GM23338 (cell line): ENCODE measurements at regions not wholly inside any gene's neighbourhood (a gene's known extent, or its start where the extent isn't known, plus 50 kb on each side); places are given as distances from the start of the nearest gene placed in this dataset.

Source experiments
- ATAC-seq: fragments of 200-7000 bp; cut with Tn5 transposase; 3 replicates; pipeline ENCODE4 v1.9.1; 2020
- DNase-seq: peaks from one replicate; pipeline ENCODE4 v3.0.0-alpha.2; 2015; ENCODE audit warnings: low spot score
- H2AFZ ChIP-seq: fragments of 200-600 bp; sonication (generic); 2 replicates; pipeline ENCODE4 v1.8.0; 2016; ENCODE audit warnings: antibody characterized with exemption, mild to moderate bottlenecking, moderate library complexity
- H3F3A ChIP-seq: fragments of 200-600 bp; sonication (generic); replicated peaks from 2 replicates; pipeline ENCODE4 v1.8.0; 2017; ENCODE audit warnings: antibody characterized with exemption, mixed run types, low read depth
- H3K27ac ChIP-seq: fragments of 200-600 bp; sonication (generic); 2 replicates; pipeline ENCODE4 v1.6.1; 2016; ENCODE audit warnings: low read depth
- H3K27me3 ChIP-seq: fragments of 200-600 bp; sonication (generic); 2 replicates; pipeline ENCODE4 v1.8.0; 2016; ENCODE audit warnings: mild to moderate bottlenecking, mixed run types, moderate library complexity; ENCODE audit not compliant: insufficient read depth
- H3K36me3 ChIP-seq: fragments of 200-600 bp; sonication (generic); 2 replicates; pipeline ENCODE4 v1.8.0; 2016; ENCODE audit warnings: mild to moderate bottlenecking; ENCODE audit not compliant: insufficient read depth
- H3K4me1 ChIP-seq: fragments of 200-600 bp; sonication (generic); 2 replicates; pipeline ENCODE4 v1.8.0; 2016; ENCODE audit warnings: mild to moderate bottlenecking, moderate library complexity; ENCODE audit not compliant: insufficient read depth
- H3K4me2 ChIP-seq: fragments of 200-600 bp; sonication (generic); 2 replicates; pipeline ENCODE4 v1.7.1; 2017; ENCODE audit warnings: mixed run types
- H3K4me3 ChIP-seq: fragments of 200-600 bp; sonication (generic); 2 replicates; pipeline ENCODE4 v1.6.1; 2016; ENCODE audit warnings: mixed run types
- H3K79me2 ChIP-seq: fragments of 200-600 bp; sonication (generic); replicated peaks from 2 replicates; pipeline ENCODE4 v1.8.0; 2017; ENCODE audit warnings: mild to moderate bottlenecking; ENCODE audit not compliant: insufficient read depth
- H3K9me2 ChIP-seq: fragments of 200-600 bp; sonication (generic); 2 replicates; pipeline ENCODE4 v1.8.0; 2017; ENCODE audit not compliant: insufficient read depth
- H4K20me1 ChIP-seq: fragments of 200-600 bp; sonication (generic); replicated peaks from 2 replicates; pipeline ENCODE4 v1.8.0; 2017; ENCODE audit warnings: mild to moderate bottlenecking; ENCODE audit not compliant: insufficient read depth
- H3K27ac Mint-ChIP-seq: 2 replicates; pipeline ENCODE4 v1.8.0; 2020; ENCODE audit warnings: inconsistent platforms, mild to moderate bottlenecking, moderate library complexity, mixed read lengths
- H3K27me3 Mint-ChIP-seq: 3 replicates; pipeline ENCODE4 v1.8.0; 2022; ENCODE audit warnings: low read depth, mild to moderate bottlenecking, moderate library complexity, mixed read lengths, inconsistent platforms; ENCODE audit not compliant: insufficient read depth, poor library complexity
- H3K36me3 Mint-ChIP-seq: 3 replicates; pipeline ENCODE4 v1.8.0; 2021; ENCODE audit warnings: low read depth, mild to moderate bottlenecking, inconsistent platforms, moderate library complexity, mixed read lengths
- H3K4me1 Mint-ChIP-seq: 3 replicates; pipeline ENCODE4 v1.8.0; 2020; ENCODE audit warnings: mild to moderate bottlenecking, inconsistent platforms, mixed read lengths
- H3K4me3 Mint-ChIP-seq: 3 replicates; pipeline ENCODE4 v1.8.0; 2021; ENCODE audit warnings: moderate library complexity, mild to moderate bottlenecking, inconsistent platforms, mixed read lengths
- H3K9me3 Mint-ChIP-seq: 3 replicates; pipeline ENCODE4 v1.8.0; 2020; ENCODE audit warnings: moderate library complexity, mild to moderate bottlenecking, inconsistent platforms, mixed read lengths
- NANOG ChIP-seq: IDR thresholded peaks from 2 replicates; pipeline ENCODE4 v1.6.1; 2016; ENCODE audit warnings: antibody characterized with exemption, borderline replicate concordance
- TF ChIP-seq, protein P1 (sequence below): IDR thresholded peaks from one replicate; pipeline ENCODE4 v1.6.1; 2018; ENCODE audit warnings: antibody characterized with exemption; ENCODE audit not compliant: unreplicated experiment
- TF ChIP-seq, protein P2 (sequence below): IDR thresholded peaks from 2 replicates; pipeline ENCODE4 v1.6.1; 2016; ENCODE audit warnings: antibody characterized with exemption
- TF ChIP-seq, protein P3 (sequence below): fragments of 250-450 bp; sonication (Bioruptor Pico); IDR thresholded peaks from 2 replicates; pipeline ENCODE4 v1.5.0; 2020; ENCODE audit warnings: mild to moderate bottlenecking, moderate library complexity

DNA sequence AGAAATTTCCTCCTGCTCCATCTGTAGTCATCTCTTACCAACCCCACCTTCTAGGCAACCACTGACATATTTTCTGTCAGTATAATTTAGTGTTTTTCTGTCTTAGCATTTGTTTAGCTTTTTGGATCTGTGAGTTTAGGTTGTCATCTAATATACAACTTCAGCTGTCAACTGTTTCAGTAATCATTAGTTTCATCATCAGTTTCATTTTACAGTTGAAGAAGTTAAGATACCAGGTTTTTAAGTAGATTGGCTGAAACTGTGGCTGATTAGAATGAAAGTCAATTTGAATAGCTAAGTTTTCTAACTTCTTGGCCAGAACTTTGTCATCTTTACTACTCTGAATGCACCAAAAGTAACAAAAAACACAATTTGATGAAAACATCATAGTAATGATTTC, 1957.3 kb downstream of the NCAM2 start:
- no peaks in the 10 kb centered on the region for H3K36me3 ChIP-seq
- H3K79me2 ChIP-seq = no peaks in the 10 kb centered on the region
- H3K27ac ChIP-seq = no peak overlapping the region
- Mint-ChIP-seq H3K4me3 (no peak overlapping the region), H3K4me1 (no peaks in the 10 kb centered on the region), H3K36me3 (no peaks in the 10 kb centered on the region), H3K9me3 (no peaks in the 10 kb centered on the region; the same call in 1 of the 3 replicates), H3K27me3 (no peaks in the 10 kb centered on the region), H3K27ac (no peak overlapping the region)
- DNase-seq (no peak), ATAC-seq (no peak)
- no peak overlapping the region for H3K4me3 ChIP-seq
- no peaks in the 10 kb centered on the region for H3F3A ChIP-seq
- no peaks in the 10 kb centered on the region for H3K4me1 ChIP-seq
- H3K9me2 ChIP-seq = no peaks in the 10 kb centered on the region
- no peak overlapping the region for H3K4me2 ChIP-seq
- H3K27me3 ChIP-seq = no peaks in the 10 kb centered on the region
- H2AFZ ChIP-seq = no peak overlapping the region
- TF ChIP-seq NANOG = no peak
- TF ChIP-seq, protein P1, sequence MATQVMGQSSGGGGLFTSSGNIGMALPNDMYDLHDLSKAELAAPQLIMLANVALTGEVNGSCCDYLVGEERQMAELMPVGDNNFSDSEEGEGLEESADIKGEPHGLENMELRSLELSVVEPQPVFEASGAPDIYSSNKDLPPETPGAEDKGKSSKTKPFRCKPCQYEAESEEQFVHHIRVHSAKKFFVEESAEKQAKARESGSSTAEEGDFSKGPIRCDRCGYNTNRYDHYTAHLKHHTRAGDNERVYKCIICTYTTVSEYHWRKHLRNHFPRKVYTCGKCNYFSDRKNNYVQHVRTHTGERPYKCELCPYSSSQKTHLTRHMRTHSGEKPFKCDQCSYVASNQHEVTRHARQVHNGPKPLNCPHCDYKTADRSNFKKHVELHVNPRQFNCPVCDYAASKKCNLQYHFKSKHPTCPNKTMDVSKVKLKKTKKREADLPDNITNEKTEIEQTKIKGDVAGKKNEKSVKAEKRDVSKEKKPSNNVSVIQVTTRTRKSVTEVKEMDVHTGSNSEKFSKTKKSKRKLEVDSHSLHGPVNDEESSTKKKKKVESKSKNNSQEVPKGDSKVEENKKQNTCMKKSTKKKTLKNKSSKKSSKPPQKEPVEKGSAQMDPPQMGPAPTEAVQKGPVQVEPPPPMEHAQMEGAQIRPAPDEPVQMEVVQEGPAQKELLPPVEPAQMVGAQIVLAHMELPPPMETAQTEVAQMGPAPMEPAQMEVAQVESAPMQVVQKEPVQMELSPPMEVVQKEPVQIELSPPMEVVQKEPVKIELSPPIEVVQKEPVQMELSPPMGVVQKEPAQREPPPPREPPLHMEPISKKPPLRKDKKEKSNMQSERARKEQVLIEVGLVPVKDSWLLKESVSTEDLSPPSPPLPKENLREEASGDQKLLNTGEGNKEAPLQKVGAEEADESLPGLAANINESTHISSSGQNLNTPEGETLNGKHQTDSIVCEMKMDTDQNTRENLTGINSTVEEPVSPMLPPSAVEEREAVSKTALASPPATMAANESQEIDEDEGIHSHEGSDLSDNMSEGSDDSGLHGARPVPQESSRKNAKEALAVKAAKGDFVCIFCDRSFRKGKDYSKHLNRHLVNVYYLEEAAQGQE = no peak
- TF ChIP-seq, protein P2, sequence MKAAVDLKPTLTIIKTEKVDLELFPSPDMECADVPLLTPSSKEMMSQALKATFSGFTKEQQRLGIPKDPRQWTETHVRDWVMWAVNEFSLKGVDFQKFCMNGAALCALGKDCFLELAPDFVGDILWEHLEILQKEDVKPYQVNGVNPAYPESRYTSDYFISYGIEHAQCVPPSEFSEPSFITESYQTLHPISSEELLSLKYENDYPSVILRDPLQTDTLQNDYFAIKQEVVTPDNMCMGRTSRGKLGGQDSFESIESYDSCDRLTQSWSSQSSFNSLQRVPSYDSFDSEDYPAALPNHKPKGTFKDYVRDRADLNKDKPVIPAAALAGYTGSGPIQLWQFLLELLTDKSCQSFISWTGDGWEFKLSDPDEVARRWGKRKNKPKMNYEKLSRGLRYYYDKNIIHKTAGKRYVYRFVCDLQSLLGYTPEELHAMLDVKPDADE = no peak
- TF ChIP-seq, protein P3, sequence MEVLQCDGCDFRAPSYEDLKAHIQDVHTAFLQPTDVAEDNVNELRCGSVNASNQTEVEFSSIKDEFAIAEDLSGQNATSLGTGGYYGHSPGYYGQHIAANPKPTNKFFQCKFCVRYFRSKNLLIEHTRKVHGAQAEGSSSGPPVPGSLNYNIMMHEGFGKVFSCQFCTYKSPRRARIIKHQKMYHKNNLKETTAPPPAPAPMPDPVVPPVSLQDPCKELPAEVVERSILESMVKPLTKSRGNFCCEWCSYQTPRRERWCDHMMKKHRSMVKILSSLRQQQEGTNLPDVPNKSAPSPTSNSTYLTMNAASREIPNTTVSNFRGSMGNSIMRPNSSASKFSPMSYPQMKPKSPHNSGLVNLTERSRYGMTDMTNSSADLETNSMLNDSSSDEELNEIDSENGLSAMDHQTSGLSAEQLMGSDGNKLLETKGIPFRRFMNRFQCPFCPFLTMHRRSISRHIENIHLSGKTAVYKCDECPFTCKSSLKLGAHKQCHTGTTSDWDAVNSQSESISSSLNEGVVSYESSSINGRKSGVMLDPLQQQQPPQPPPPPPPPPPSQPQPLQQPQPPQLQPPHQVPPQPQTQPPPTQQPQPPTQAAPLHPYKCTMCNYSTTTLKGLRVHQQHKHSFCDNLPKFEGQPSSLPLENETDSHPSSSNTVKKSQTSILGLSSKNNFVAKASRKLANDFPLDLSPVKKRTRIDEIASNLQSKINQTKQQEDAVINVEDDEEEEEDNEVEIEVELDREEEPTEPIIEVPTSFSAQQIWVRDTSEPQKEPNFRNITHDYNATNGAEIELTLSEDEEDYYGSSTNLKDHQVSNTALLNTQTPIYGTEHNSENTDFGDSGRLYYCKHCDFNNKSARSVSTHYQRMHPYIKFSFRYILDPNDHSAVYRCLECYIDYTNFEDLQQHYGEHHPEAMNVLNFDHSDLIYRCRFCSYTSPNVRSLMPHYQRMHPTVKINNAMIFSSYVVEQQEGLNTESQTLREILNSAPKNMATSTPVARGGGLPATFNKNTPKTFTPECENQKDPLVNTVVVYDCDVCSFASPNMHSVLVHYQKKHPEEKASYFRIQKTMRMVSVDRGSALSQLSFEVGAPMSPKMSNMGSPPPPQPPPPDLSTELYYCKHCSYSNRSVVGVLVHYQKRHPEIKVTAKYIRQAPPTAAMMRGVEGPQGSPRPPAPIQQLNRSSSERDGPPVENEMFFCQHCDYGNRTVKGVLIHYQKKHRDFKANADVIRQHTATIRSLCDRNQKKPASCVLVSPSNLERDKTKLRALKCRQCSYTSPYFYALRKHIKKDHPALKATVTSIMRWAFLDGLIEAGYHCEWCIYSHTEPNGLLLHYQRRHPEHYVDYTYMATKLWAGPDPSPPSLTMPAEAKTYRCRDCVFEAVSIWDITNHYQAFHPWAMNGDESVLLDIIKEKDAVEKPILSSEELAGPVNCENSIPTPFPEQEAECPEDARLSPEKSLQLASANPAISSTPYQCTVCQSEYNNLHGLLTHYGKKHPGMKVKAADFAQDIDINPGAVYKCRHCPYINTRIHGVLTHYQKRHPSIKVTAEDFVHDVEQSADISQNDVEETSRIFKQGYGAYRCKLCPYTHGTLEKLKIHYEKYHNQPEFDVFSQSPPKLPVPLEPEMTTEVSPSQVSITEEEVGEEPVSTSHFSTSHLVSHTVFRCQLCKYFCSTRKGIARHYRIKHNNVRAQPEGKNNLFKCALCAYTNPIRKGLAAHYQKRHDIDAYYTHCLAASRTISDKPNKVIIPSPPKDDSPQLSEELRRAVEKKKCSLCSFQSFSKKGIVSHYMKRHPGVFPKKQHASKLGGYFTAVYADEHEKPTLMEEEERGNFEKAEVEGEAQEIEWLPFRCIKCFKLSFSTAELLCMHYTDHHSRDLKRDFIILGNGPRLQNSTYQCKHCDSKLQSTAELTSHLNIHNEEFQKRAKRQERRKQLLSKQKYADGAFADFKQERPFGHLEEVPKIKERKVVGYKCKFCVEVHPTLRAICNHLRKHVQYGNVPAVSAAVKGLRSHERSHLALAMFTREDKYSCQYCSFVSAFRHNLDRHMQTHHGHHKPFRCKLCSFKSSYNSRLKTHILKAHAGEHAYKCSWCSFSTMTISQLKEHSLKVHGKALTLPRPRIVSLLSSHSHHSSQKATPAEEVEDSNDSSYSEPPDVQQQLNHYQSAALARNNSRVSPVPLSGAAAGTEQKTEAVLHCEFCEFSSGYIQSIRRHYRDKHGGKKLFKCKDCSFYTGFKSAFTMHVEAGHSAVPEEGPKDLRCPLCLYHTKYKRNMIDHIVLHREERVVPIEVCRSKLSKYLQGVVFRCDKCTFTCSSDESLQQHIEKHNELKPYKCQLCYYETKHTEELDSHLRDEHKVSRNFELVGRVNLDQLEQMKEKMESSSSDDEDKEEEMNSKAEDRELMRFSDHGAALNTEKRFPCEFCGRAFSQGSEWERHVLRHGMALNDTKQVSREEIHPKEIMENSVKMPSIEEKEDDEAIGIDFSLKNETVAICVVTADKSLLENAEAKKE = no peak
- H4K20me1 ChIP-seq = no peaks in the 10 kb centered on the region
